ENCODE measurements at regions not wholly inside any gene's neighbourhood (a gene's known extent, or its start where the extent isn't known, plus 50 kb on each side); places are given as distances from the start of the nearest gene placed in this dataset.
A peak's percentile ranks its signal among the peaks of the same experiment; 100 is the strongest.

DNA sequence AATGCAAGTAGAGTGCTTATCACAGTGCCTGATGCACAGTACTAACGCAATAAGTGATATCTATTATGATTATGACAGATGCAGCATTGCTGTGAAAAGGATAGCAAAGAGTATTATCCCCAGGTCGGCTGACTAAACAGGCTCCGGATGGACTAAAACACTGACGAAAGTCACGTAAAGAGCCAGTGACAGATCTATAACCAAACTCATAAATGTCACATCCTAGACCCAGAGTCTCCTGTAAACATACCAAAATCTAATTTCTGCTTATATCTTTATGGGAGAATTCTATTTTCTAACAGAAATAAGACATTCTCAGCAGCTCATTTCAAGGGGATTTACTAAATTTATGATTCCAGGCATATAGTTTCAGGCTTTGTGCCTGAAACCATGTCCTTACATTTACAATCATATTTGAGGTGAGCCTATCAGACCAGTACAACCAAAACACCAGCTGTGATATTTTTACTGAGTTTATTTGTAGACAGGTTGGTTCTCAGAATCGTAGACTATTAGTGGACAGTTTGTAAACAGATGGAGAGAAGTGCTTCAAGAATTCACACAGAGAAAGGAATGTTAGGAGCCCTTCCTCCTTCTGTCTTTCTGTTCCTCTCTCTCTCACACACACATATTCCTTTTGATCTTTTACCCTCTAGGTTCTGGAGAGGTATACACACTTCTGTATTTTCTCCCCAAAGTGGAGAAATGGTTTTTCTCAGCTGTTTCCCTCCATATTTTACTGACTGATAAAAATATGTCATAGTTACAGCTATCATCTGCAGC, 52.4 kb upstream of the WDR26 start:
- no peak for DNase-seq
- Histone ChIP-seq H3K27me3 (ENCODE audit: low read depth) (no peaks in the 10 kb centered on the region), H3K27ac (no peak overlapping the region), H3K9me3 (no peaks in the 10 kb centered on the region), H3K4me3 (no peak overlapping the region), H3K36me3 (no peaks in the 10 kb centered on the region), H3K4me1 (no peaks in the 10 kb centered on the region)
- intact Hi-C loops (cut with DNase I), result no loop called here
- ATAC-seq, result no peak
- TF ChIP-seq, protein P1, sequence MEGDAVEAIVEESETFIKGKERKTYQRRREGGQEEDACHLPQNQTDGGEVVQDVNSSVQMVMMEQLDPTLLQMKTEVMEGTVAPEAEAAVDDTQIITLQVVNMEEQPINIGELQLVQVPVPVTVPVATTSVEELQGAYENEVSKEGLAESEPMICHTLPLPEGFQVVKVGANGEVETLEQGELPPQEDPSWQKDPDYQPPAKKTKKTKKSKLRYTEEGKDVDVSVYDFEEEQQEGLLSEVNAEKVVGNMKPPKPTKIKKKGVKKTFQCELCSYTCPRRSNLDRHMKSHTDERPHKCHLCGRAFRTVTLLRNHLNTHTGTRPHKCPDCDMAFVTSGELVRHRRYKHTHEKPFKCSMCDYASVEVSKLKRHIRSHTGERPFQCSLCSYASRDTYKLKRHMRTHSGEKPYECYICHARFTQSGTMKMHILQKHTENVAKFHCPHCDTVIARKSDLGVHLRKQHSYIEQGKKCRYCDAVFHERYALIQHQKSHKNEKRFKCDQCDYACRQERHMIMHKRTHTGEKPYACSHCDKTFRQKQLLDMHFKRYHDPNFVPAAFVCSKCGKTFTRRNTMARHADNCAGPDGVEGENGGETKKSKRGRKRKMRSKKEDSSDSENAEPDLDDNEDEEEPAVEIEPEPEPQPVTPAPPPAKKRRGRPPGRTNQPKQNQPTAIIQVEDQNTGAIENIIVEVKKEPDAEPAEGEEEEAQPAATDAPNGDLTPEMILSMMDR (IDR thresholded peaks at IDR 0.05), result no peak

DNA sequence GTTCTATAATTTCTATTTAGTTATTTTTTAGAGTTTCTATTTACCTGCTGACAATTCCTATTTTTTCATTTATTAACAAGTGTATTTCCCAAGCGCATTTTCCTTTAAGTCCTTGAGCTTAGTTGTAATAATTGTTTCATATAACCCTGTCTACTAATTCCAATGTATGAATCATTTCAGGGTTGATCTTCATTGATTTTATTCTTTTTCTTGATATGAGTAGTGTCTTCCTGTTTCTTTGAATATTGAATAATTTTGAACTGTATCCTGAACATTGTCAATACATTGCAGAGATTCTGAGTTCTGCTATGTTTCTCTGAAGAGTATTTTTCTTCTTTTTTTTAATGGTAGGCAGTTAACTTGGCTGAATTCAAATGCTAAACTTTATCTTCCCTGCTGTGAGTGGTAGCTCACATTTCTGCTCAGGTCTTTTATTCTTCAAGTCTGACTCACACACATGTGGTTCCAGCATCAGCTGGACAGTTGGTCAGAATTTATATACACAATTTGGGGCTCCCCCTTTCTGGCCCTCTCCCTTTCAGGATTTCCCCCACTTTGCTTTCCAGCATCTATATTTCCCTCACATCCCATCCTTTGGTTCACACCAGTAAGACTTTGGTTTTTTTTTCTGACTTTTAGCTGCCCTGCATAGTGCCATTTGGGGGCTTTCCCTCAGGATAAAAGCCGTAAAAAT, 54.4 kb upstream of the WDR26 start:
- H3K27me3 ChIP-seq (ENCODE audit: low read depth), result no peaks in the 10 kb centered on the region
- H3K9me3 ChIP-seq, result no peaks in the 10 kb centered on the region
- intact Hi-C loops (cut with DNase I), result no loop called here
- DNase-seq (no peak), ATAC-seq (no peak)
- H3K36me3 ChIP-seq, result no peaks in the 10 kb centered on the region
- TF ChIP-seq, protein P1 (IDR thresholded peaks at IDR 0.05), result no peak
- no peaks in the 10 kb centered on the region for H3K4me1 ChIP-seq
- H3K4me3 ChIP-seq, result no peak overlapping the region
- no peak overlapping the region for H3K27ac ChIP-seq

DNA sequence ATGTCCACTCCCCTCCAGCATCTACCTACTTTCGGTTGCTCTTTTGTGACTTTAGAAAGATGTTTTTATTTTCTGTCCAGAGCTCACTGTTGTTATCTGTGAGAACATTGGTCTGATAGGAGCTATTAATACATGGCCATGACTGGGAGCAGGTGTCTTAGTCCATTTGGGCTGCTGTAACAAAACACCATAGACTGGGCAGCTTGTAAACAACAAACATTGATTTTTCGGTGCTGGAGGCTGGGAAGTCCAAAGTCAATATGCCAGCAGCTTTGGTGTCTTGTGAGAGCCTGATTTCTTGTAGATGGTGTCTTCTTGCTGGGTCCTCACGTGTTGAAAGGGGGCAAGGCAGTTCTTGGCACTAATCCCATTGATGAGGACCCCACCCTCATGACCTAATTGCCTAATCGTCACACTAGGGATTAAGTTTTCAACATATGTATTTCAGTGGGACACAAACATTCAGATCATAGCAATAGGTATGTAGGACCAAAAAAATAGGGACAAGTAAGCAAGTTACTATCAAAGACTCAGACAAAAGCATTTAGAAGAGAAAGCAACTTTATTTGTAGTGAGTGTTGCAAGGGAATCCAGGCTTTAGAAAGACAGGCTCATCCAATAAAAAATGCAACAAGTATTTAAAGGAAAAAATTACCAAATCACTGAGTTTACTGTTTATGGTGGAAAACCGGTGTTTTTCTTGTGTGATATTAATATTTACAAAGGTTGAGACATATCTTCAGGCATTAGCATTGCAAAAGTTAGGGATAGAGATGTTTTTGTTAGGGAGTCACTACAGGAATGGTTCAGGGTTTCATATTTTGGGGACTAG, 55.2 kb upstream of the WDR26 start:
- intact Hi-C loops (cut with DNase I), result no loop called here
- Histone ChIP-seq H3K4me3 (no peak overlapping the region), H3K36me3 (no peaks in the 10 kb centered on the region), H3K4me1 (no peaks in the 10 kb centered on the region), H3K27me3 (ENCODE audit: low read depth) (no peaks in the 10 kb centered on the region), H3K27ac (no peak overlapping the region), H3K9me3 (no peaks in the 10 kb centered on the region)
- TF ChIP-seq, protein P1 (IDR thresholded peaks at IDR 0.05), result no peak
- no peak for DNase-seq
- ATAC-seq, result no peak

DNA sequence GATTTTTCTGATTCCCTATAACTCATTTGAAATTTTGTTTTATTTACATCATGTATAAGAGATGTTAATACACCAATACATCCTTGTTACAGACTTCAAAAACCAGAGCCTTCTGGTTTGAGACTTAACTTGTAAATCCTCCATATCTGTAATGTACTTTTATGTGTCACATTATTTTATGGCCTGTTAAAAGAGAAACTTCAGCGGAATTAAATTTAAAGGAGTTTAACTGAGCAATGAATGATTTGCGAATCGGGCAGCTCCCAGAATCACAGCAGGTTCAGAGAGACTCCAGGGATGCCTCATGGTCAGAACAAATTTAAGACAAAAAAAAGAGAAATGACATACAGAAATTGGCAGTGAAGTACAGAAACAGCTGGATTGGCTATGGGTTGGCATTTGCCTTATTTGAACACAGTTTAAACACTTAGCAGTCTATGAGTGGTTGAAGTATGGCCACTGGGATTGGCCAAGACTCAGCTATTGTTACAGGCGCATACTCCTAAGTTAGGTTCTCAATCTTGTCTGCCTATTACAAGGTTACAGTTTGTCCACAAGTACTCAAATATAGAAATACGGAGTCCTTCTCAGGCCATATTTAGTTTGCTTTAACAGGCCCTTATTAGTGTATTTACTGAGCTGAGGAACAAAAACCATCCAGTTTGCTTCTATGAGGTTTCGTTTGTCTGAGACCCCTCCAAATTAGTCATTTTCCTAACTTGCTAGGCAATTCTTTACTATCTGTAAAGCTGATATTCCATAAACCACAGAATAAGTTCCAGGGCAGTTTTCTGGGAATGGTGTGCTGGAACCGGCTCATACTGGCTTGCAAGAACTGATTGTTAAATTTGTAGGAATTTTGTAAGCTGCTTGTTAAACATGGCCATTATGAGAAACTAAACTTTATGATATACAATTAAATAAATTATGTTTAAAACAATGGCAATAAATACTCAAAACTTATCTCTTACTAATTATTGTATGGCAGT, 56.2 kb upstream of the WDR26 start:
- TF ChIP-seq, protein P1 (IDR thresholded peaks at IDR 0.05), result no peak
- no peaks in the 10 kb centered on the region for H3K27me3 ChIP-seq (ENCODE audit: low read depth)
- H3K36me3 ChIP-seq, result no peaks in the 10 kb centered on the region
- DNase-seq (no peak), ATAC-seq (peak; percentile 30 to 71)
- H3K9me3 ChIP-seq, result no peaks in the 10 kb centered on the region
- no peaks in the 10 kb centered on the region for H3K4me1 ChIP-seq
- intact Hi-C loops (cut with DNase I), result no loop called here
- H3K27ac ChIP-seq, result no peak overlapping the region
- no peak overlapping the region for H3K4me3 ChIP-seq

Data from lower lobe of right lung (tissue), 2 donors.